ENCODE measurements at regions not wholly inside any gene's neighbourhood (a gene's known extent, or its start where the extent isn't known, plus 50 kb on each side); places are given as distances from the start of the nearest gene placed in this dataset.

GRCh38 chr14:101380512-101380911, 180.8 kb upstream of the DIO3 start:
- TF ChIP-seq CTCF (IDR thresholded peaks at IDR 0.05), result no peak
- no peak for TF ChIP-seq EP300 (IDR thresholded peaks at IDR 0.05)
- TF ChIP-seq POLR2A (IDR thresholded peaks at IDR 0.05), result no peak
- TF ChIP-seq POLR2AphosphoS5 (IDR thresholded peaks at IDR 0.05), result no peak

Measured in suprapubic skin (tissue), 4 donors.